ENCODE measurements at regions not wholly inside any gene's neighbourhood (a gene's known extent, or its start where the extent isn't known, plus 50 kb on each side); places are given as distances from the start of the nearest gene placed in this dataset.

DNA sequence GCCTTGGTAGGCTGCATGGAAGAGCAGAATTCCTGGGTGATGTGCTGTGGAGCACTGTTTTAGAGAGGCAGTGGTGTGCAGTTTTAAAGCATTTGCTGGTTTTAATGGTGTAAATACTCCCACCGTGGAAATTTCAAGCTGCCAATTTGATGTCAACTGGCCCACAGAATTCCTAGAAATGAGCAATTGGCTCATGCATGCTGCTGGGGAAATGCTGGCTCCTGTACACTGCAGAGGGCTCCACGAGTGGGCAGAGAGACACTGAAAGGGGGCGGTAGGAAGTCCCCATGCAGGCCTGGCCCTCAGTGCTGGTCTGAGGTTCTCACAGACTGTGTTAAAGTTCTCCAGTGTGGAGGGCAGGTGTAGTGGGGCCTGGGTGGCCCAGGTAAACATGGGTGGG, 99.4 kb upstream of the NTF3 start:
- Histone ChIP-seq H3K27me3 (ENCODE audit: control insufficient read depth in 2 of 2, insufficient read depth in 2 of 2, low read length in 2 of 2) (no peaks in the 10 kb centered on the region), H3K9me3 (replicated peaks in 1 of 2; ENCODE audit: control insufficient read depth in 1 of 2, insufficient read depth in 1 of 2, low read length in 2 of 2) (no peaks in the 10 kb centered on the region), H3K9ac (ENCODE audit: insufficient read depth, low read length, poor library complexity, severe bottlenecking) (no peak overlapping the region), H3K36me3 (replicated peaks in 1 of 2; ENCODE audit: control insufficient read depth in 1 of 2, insufficient read depth in 2 of 2, low read length in 2 of 2) (no peaks in the 10 kb centered on the region), H3K27ac (ENCODE audit: low read depth in 1 of 2, low read length in 2 of 2) (no peak overlapping the region), H3K4me2 (replicated peaks; ENCODE audit: extremely low read depth, low read length, poor library complexity, severe bottlenecking) (no peak overlapping the region), H3K4me3 (replicated peaks in 1 of 3; ENCODE audit: low read depth in 2 of 3, low read length in 3 of 3) (no peak overlapping the region), H2AFZ (ENCODE audit: insufficient read depth, low read depth, low read length, poor library complexity, severe bottlenecking) (no peak overlapping the region), H3K79me2 (ENCODE audit: insufficient read depth, low read length) (no peaks in the 10 kb centered on the region), H4K20me1 (ENCODE audit: insufficient read depth, low read length) (no peaks in the 10 kb centered on the region), H3K4me1 (ENCODE audit: control insufficient read depth in 1 of 2, insufficient read depth in 2 of 2, low read length in 2 of 2) (no peaks in the 10 kb centered on the region)
- Mint-ChIP-seq H3K4me1 (no peaks in the 10 kb centered on the region), H3K27ac (no peak overlapping the region), H3K9me3 (peaks cover 0 to 2% (median 0%) of the 10 kb centered on the region in 7 donors), H3K36me3 (no peaks in the 10 kb centered on the region), H3K4me3 (no peak overlapping the region), H3K27me3 (ENCODE audit: low read depth in 3 of 3) (peaks cover 1 to 5% (median 2%) of the 10 kb centered on the region in 3 donors)
- no peak for DNase-seq
- intact Hi-C loops (cut with micrococcal nuclease), result no loop called here
- 89% methylated on average over 3 of the region's 3 CpGs for WGBS (ENCODE audit: insufficient coverage)
- TF ChIP-seq, protein P1, sequence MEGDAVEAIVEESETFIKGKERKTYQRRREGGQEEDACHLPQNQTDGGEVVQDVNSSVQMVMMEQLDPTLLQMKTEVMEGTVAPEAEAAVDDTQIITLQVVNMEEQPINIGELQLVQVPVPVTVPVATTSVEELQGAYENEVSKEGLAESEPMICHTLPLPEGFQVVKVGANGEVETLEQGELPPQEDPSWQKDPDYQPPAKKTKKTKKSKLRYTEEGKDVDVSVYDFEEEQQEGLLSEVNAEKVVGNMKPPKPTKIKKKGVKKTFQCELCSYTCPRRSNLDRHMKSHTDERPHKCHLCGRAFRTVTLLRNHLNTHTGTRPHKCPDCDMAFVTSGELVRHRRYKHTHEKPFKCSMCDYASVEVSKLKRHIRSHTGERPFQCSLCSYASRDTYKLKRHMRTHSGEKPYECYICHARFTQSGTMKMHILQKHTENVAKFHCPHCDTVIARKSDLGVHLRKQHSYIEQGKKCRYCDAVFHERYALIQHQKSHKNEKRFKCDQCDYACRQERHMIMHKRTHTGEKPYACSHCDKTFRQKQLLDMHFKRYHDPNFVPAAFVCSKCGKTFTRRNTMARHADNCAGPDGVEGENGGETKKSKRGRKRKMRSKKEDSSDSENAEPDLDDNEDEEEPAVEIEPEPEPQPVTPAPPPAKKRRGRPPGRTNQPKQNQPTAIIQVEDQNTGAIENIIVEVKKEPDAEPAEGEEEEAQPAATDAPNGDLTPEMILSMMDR (IDR thresholded peaks at IDR 0.05), result no peak

- no peak overlapping the region for H3K4me2 ChIP-seq (replicated peaks; ENCODE audit: extremely low read depth, low read length, poor library complexity, severe bottlenecking)
- H3K36me3 Mint-ChIP-seq, result no peaks in the 10 kb centered on the region
- peaks cover 0 to 2% (median 0%) of the 10 kb centered on the region in 7 donors for H3K9me3 Mint-ChIP-seq
- WGBS (ENCODE audit: insufficient coverage), result 91% methylated on average over 7 of the region's 7 CpGs
- no peak overlapping the region for H3K9ac ChIP-seq (ENCODE audit: insufficient read depth, low read length, poor library complexity, severe bottlenecking)
- no peak overlapping the region for H2AFZ ChIP-seq (ENCODE audit: insufficient read depth, low read depth, low read length, poor library complexity, severe bottlenecking)
- no peaks in the 10 kb centered on the region for H3K27me3 ChIP-seq (ENCODE audit: control insufficient read depth in 2 of 2, insufficient read depth in 2 of 2, low read length in 2 of 2)
- H3K36me3 ChIP-seq (replicated peaks in 1 of 2; ENCODE audit: control insufficient read depth in 1 of 2, insufficient read depth in 2 of 2, low read length in 2 of 2), result no peaks in the 10 kb centered on the region
- H3K27ac Mint-ChIP-seq, result no peak overlapping the region
- H3K79me2 ChIP-seq (ENCODE audit: insufficient read depth, low read length), result no peaks in the 10 kb centered on the region
- no peaks in the 10 kb centered on the region for H3K4me1 Mint-ChIP-seq
- no peaks in the 10 kb centered on the region for H3K9me3 ChIP-seq (replicated peaks in 1 of 2; ENCODE audit: control insufficient read depth in 1 of 2, insufficient read depth in 1 of 2, low read length in 2 of 2)
- no peaks in the 10 kb centered on the region for H4K20me1 ChIP-seq (ENCODE audit: insufficient read depth, low read length)
- H3K27me3 Mint-ChIP-seq (ENCODE audit: low read depth in 3 of 3), result peaks cover 1 to 5% (median 2%) of the 10 kb centered on the region in 3 donors
- TF ChIP-seq, protein P1 (IDR thresholded peaks at IDR 0.05), result no peak
- no peak for DNase-seq
- no peak overlapping the region for H3K4me3 Mint-ChIP-seq
- H3K4me3 ChIP-seq (replicated peaks in 1 of 3; ENCODE audit: low read depth in 2 of 3, low read length in 3 of 3), result no peak overlapping the region
- no peak overlapping the region for H3K27ac ChIP-seq (ENCODE audit: low read depth in 1 of 2, low read length in 2 of 2)
- no peaks in the 10 kb centered on the region for H3K4me1 ChIP-seq (ENCODE audit: control insufficient read depth in 1 of 2, insufficient read depth in 2 of 2, low read length in 2 of 2)
- intact Hi-C loops (cut with micrococcal nuclease), result no loop called here
Observed at GRCh38 chr12:5333096-5333495, 98.8 kb upstream of the NTF3 start.
